22Rv1 (cell line): ENCODE measurements at regions not wholly inside any gene's neighbourhood (a gene's known extent, or its start where the extent isn't known, plus 50 kb on each side); places are given as distances from the start of the nearest gene placed in this dataset.

Experiments used
- H3K27ac ChIP-seq: fragments of 450-650 bp; 2 replicates; pipeline ENCODE4 v1.5.1; 2017
- ZFX ChIP-seq: fragments of 450-650 bp; IDR thresholded peaks from 2 replicates; pipeline ENCODE4 v1.6.1; 2017; ENCODE audit warnings: antibody characterized with exemption, borderline replicate concordance
- TF ChIP-seq, protein P1 (sequence below): fragments of 450-650 bp; IDR thresholded peaks from 2 replicates; pipeline ENCODE4 v1.5.1; 2017; ENCODE audit warnings: mild to moderate bottlenecking

DNA sequence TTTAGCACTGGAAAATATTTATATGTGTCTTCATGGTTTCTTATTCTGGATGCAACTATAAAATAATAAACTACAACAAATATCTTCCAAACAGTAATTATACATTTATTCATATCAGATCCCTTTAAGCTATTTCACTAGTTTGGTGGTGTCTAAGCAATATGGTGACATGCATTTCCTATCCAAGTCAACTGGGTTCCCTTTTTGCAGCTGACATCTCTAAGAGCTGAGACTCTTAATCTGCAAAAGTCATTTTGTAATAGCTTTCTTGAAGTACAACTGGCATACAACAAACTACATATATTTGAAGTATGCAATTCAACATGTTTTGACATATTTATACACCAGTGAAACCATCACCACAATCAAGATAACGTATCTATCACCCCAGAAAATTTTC is 59.9 kb upstream of the SLC1A4 start:
- H3K27ac ChIP-seq = no peak overlapping the region

DNA sequence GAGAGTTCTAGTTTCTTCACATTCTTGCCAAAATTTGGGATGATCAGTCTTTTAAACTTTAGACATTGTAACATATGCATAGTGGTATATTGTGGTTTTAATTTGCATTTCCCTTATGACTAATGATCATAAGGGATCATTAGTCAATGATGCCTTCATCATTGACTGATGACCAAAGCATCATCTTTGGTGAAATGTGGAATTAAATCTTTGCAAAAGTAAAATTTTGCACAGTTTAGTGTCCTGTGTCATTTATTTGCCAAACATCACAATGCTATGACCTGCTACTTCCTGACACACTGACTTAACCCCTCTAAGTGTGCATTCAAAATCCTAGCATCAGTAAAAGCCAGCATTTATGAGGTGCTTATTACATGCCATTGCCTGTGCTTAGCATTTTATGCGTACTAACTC is 58.9 kb upstream of the SLC1A4 start:
- H3K27ac ChIP-seq = no peak overlapping the region
- TF ChIP-seq, protein P1, sequence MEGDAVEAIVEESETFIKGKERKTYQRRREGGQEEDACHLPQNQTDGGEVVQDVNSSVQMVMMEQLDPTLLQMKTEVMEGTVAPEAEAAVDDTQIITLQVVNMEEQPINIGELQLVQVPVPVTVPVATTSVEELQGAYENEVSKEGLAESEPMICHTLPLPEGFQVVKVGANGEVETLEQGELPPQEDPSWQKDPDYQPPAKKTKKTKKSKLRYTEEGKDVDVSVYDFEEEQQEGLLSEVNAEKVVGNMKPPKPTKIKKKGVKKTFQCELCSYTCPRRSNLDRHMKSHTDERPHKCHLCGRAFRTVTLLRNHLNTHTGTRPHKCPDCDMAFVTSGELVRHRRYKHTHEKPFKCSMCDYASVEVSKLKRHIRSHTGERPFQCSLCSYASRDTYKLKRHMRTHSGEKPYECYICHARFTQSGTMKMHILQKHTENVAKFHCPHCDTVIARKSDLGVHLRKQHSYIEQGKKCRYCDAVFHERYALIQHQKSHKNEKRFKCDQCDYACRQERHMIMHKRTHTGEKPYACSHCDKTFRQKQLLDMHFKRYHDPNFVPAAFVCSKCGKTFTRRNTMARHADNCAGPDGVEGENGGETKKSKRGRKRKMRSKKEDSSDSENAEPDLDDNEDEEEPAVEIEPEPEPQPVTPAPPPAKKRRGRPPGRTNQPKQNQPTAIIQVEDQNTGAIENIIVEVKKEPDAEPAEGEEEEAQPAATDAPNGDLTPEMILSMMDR = no peak
- no peak for TF ChIP-seq ZFX

More for the DNA sequence above, 59.9 kb upstream of the SLC1A4 start:
- TF ChIP-seq, protein P1 = no peak
- TF ChIP-seq ZFX = no peak

DNA sequence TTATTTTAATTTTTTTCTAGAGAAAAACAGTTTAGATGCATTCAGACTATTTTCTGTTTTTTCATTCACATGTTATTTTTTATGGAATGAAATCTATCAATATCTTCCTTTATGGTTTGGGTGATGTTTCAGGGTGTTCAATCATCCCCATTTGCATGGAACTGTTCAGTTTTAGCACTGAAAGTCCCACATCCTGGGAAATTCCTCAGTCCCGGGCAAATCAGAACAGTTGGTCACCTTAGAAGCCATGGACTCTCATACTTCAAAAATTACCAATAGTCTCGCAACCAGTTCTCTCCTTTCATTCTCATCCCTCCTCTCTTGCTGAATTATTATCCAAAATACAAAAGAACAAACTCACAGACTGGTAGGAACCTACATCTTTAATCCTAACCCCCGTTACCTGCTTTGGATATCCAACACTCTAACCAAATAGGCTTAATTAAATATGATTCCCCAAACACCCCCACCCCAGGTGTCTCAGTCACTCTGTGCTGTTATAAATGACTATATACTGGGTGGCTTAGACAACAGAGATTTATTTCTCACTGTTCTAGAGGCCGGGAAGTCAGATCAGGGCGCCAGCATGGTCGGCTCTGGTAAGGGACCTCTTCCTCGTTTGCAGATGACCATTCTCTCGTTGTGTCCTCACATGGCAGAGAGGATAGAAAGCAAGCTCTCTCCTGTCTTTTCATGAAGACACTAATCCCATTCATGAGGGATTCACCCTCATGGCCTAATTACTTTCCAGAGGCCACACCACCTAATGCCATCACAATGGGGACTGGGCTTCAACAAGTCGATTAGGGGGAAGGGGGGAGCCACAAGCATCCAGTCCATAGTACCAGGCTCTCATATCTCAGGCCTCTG is 57.7 kb upstream of the SLC1A4 start:
- no peak overlapping the region for H3K27ac ChIP-seq
- TF ChIP-seq, protein P1 = no peak
- TF ChIP-seq ZFX = no peak

DNA sequence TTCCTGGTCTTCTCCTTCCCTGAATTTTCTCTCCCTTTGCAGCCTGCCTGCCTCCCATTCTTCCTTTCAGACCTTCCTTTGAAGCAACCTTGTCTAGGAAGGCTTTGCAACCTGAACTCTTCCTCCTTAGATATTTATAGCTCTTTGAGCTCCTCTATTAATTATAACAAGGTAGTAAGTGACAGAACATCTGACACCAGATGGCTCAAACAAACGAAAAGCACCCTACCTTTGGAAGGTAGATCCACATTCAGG is 57.2 kb upstream of the SLC1A4 start:
- TF ChIP-seq, protein P1 = no peak
- TF ChIP-seq ZFX = no peak
- no peak overlapping the region for H3K27ac ChIP-seq

DNA sequence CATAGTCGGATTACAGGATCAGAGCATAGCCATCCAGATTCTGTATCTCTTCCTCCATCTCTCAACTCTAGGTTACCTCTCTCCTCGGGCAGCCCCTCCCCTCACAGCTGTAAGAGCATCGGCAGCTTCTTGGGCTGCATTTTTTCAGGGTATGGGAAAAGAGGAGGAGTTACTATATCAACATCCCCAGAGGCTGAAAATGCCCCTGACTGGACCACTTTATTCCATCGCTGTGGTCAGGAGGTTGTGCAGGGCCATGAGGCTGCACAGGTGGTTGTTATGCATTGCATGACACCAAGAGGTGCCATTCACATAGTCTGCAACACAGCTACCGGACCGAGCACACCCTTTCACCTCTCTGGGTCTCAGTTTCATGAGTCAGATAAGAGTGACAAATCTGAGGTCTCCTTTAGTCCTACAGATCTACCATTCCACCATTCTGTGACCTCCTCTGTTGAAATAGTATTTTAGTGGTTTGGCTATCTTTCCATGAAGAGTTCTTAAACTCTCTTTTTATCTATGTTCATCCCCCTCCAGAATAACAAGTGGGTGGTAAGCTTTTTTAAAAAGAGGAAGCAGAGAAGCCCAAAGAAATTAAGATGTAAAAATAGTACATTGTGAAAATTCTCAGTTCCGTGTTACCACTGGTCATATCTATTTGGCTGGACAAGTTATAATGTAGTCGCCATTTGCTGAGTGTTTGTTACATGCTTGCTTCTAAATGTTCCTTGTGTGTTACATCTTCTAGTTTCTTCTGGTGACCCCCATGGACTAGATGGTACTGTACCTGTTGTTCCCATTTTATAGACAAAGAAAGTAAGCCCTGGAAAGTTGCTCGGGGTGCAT is 56.6 kb upstream of the SLC1A4 start:
- no peak for TF ChIP-seq ZFX
- TF ChIP-seq, protein P1 = no peak
- no peak overlapping the region for H3K27ac ChIP-seq

DNA sequence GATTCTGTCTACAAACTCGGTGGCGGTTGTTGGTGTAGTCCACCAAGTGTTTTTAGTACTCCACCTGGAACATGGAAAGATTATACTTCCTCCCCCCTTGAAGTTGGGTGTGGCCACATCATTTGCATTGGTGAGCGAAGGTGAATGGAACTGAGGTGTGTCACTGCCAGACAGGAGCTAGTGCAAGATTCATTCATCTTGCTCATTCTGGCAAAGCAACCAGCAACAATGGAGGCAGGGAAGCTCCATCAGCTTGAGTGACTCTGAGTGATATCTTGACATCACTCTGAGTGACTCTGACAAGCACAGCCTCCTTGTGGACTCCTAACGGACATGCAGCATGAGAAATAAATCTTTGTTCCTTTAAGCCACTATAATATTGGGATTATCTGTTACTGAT is 54.7 kb upstream of the SLC1A4 start:
- H3K27ac ChIP-seq = no peak overlapping the region

More for the DNA sequence above, 54.7 kb upstream of the SLC1A4 start:
- no peak for TF ChIP-seq ZFX
- TF ChIP-seq, protein P1 = no peak
